ENCODE measurements at regions not wholly inside any gene's neighbourhood (a gene's known extent, or its start where the extent isn't known, plus 50 kb on each side); places are given as distances from the start of the nearest gene placed in this dataset.

- no peaks in the 10 kb centered on the region for H3K9me3 Mint-ChIP-seq (ENCODE audit: unreplicated experiment)
- no peaks in the 10 kb centered on the region for H3K27me3 Mint-ChIP-seq (ENCODE audit: unreplicated experiment)
- DNase-seq, result no peak
- no peaks in the 10 kb centered on the region for H3K36me3 Mint-ChIP-seq (ENCODE audit: unreplicated experiment)
- no peak for TF ChIP-seq CTCF (IDR thresholded peaks at IDR 0.05; ENCODE audit: partially characterized antibody, unreplicated experiment)
- H3K4me1 Mint-ChIP-seq (ENCODE audit: low read depth, unreplicated experiment), result peaks cover 15% of the 10 kb centered on the region
- no peak overlapping the region for H3K4me3 Mint-ChIP-seq (ENCODE audit: unreplicated experiment)
- H3K27ac Mint-ChIP-seq (ENCODE audit: unreplicated experiment), result no peak overlapping the region
Measured at GRCh38 chr10:28382525-28383269, 79.8 kb upstream of the MPP7 start.

- Mint-ChIP-seq H3K9me3 (ENCODE audit: unreplicated experiment) (no peaks in the 10 kb centered on the region), H3K4me3 (ENCODE audit: unreplicated experiment) (no peak overlapping the region), H3K27ac (ENCODE audit: unreplicated experiment) (no peak overlapping the region), H3K36me3 (ENCODE audit: unreplicated experiment) (no peaks in the 10 kb centered on the region), H3K27me3 (ENCODE audit: unreplicated experiment) (no peaks in the 10 kb centered on the region), H3K4me1 (ENCODE audit: low read depth, unreplicated experiment) (peaks cover 15% of the 10 kb centered on the region)
- no peak for DNase-seq
- TF ChIP-seq CTCF (IDR thresholded peaks at IDR 0.05; ENCODE audit: partially characterized antibody, unreplicated experiment), result no peak
Measured at GRCh38 chr10:28384557-28384956, 81.7 kb upstream of the MPP7 start.

- no peak for DNase-seq
- Mint-ChIP-seq H3K27ac (ENCODE audit: unreplicated experiment) (no peak overlapping the region), H3K9me3 (ENCODE audit: unreplicated experiment) (no peaks in the 10 kb centered on the region), H3K36me3 (ENCODE audit: unreplicated experiment) (no peaks in the 10 kb centered on the region), H3K4me1 (ENCODE audit: low read depth, unreplicated experiment) (peaks cover 15% of the 10 kb centered on the region), H3K4me3 (ENCODE audit: unreplicated experiment) (no peak overlapping the region), H3K27me3 (ENCODE audit: unreplicated experiment) (no peaks in the 10 kb centered on the region)
- TF ChIP-seq CTCF (IDR thresholded peaks at IDR 0.05; ENCODE audit: partially characterized antibody, unreplicated experiment), result no peak
Measured at GRCh38 chr10:28385748-28386502, 83.1 kb upstream of the MPP7 start.

GRCh38 chr10:28386503-28386868 is 83.6 kb upstream of the MPP7 start:
- no peaks in the 10 kb centered on the region for H3K9me3 Mint-ChIP-seq (ENCODE audit: unreplicated experiment)
- peaks cover 15% of the 10 kb centered on the region for H3K4me1 Mint-ChIP-seq (ENCODE audit: low read depth, unreplicated experiment)
- DNase-seq, result no peak
- no peaks in the 10 kb centered on the region for H3K27me3 Mint-ChIP-seq (ENCODE audit: unreplicated experiment)
- no peak overlapping the region for H3K4me3 Mint-ChIP-seq (ENCODE audit: unreplicated experiment)
- no peak for TF ChIP-seq CTCF (IDR thresholded peaks at IDR 0.05; ENCODE audit: partially characterized antibody, unreplicated experiment)
- H3K36me3 Mint-ChIP-seq (ENCODE audit: unreplicated experiment), result no peaks in the 10 kb centered on the region
- H3K27ac Mint-ChIP-seq (ENCODE audit: unreplicated experiment), result no peak overlapping the region

- no peak for TF ChIP-seq CTCF (IDR thresholded peaks at IDR 0.05; ENCODE audit: partially characterized antibody, unreplicated experiment)
- DNase-seq, result no peak
- Mint-ChIP-seq H3K9me3 (ENCODE audit: unreplicated experiment) (no peaks in the 10 kb centered on the region), H3K36me3 (ENCODE audit: unreplicated experiment) (no peaks in the 10 kb centered on the region), H3K4me1 (ENCODE audit: low read depth, unreplicated experiment) (peaks cover 9% of the 10 kb centered on the region), H3K4me3 (ENCODE audit: unreplicated experiment) (no peak overlapping the region), H3K27me3 (ENCODE audit: unreplicated experiment) (no peaks in the 10 kb centered on the region), H3K27ac (ENCODE audit: unreplicated experiment) (no peak overlapping the region)
Measured at GRCh38 chr10:28387140-28387539, 84.3 kb upstream of the MPP7 start.

All from glutamatergic neuron (in vitro differentiated cells).